Endodermal cell (in vitro differentiated cells): ENCODE measurements at regions not wholly inside any gene's neighbourhood (a gene's known extent, or its start where the extent isn't known, plus 50 kb on each side); places are given as distances from the start of the nearest gene placed in this dataset.

Experiments
- DNase-seq: peaks from one replicate; pipeline ENCODE4 v3.0.0-alpha.2; 2017
- H3K27ac ChIP-seq: 2 replicates; pipeline ENCODE4 v1.5.1; 2013; ENCODE audit warnings: mild to moderate bottlenecking, low read depth, low read length, moderate library complexity
- H3K27me3 ChIP-seq: 2 replicates; pipeline ENCODE4 v1.6.1; 2013; ENCODE audit warnings: mild to moderate bottlenecking, low read length, moderate library complexity; ENCODE audit not compliant: insufficient read depth, control insufficient read depth, poor library complexity, severe bottlenecking
- H3K36me3 ChIP-seq: 2 replicates; pipeline ENCODE4 v1.7.0; 2013; ENCODE audit warnings: mild to moderate bottlenecking, low read length, moderate library complexity; ENCODE audit not compliant: control insufficient read depth, insufficient read depth
- H3K4me1 ChIP-seq: one replicate; pipeline ENCODE4 v1.7.0; 2013; ENCODE audit warnings: low read length; ENCODE audit not compliant: control insufficient read depth, insufficient read depth
- H3K4me3 ChIP-seq: 2 replicates; pipeline ENCODE4 v1.5.1; 2013; ENCODE audit warnings: mild to moderate bottlenecking, low read length, moderate library complexity
- H3K9ac ChIP-seq: 2 replicates; pipeline ENCODE4 v1.6.1; 2013; ENCODE audit warnings: mild to moderate bottlenecking, low read length, moderate library complexity; ENCODE audit not compliant: poor library complexity, severe bottlenecking; ENCODE audit errors: extremely low read depth
- H3K9me3 ChIP-seq: 2 replicates; pipeline ENCODE4 v1.6.1; 2013; ENCODE audit warnings: mild to moderate bottlenecking, low read length, moderate library complexity; ENCODE audit not compliant: control insufficient read depth
- H3K27ac Mint-ChIP-seq: 2 replicates; pipeline ENCODE4 v1.8.0; 2020; ENCODE audit warnings: mixed read lengths
- H3K27me3 Mint-ChIP-seq: 2 replicates; pipeline ENCODE4 v1.8.0; 2021; ENCODE audit warnings: mild to moderate bottlenecking, mixed read lengths; ENCODE audit not compliant: insufficient read depth
- H3K36me3 Mint-ChIP-seq: 2 replicates; pipeline ENCODE4 v1.8.0; 2020; ENCODE audit warnings: low read depth, mixed read lengths
- H3K4me1 Mint-ChIP-seq: 2 replicates; pipeline ENCODE4 v1.8.0; 2020; ENCODE audit warnings: mixed read lengths
- H3K4me3 Mint-ChIP-seq: 2 replicates; pipeline ENCODE4 v1.8.0; 2020; ENCODE audit warnings: mild to moderate bottlenecking, moderate library complexity, mixed read lengths
- H3K9me3 Mint-ChIP-seq: 2 replicates; pipeline ENCODE4 v1.8.0; 2020; ENCODE audit warnings: mild to moderate bottlenecking, mixed read lengths
- CTCF ChIP-seq: fragments of 200-600 bp; sonication (generic); conservative IDR thresholded peaks from 2 replicates; pipeline ENCODE4 v1.5.0; 2021; ENCODE audit warnings: antibody characterized with exemption, mild to moderate bottlenecking
- WGBS, 2 experiments: methylation state at CpG; one replicate each; pipeline versions ENCODE4 v1.1.5 to v1.1.7; 2013; ENCODE audit warnings: missing lambda C conversion rate in 2 of 2, mixed read lengths in 1 of 2; ENCODE audit not compliant: insufficient coverage in 1 of 2, insufficient read length in 1 of 2; 5-methylcytosine and 5-hydroxymethylcytosine counted together

- H3K9me3 Mint-ChIP-seq: peaks cover 25% of the 10 kb centered on the region
Observed at GRCh38 chr4:128670513-128670912, 139.0 kb upstream of the JADE1 start.

GRCh38 chr4:128668566-128668965 is 140.9 kb upstream of the JADE1 start:
- no peaks in the 10 kb centered on the region for H3K4me1 ChIP-seq
- Mint-ChIP-seq H3K4me1 (no peaks in the 10 kb centered on the region), H3K9me3 (peaks cover 23% of the 10 kb centered on the region), H3K27ac (no peak overlapping the region), H3K27me3 (peaks cover 1% of the 10 kb centered on the region), H3K4me3 (no peak overlapping the region), H3K36me3 (peaks cover 6% of the 10 kb centered on the region)
- H3K4me3 ChIP-seq: no peak overlapping the region
- no peak for DNase-seq
- H3K9ac ChIP-seq: no peak overlapping the region
- no peaks in the 10 kb centered on the region for H3K27me3 ChIP-seq
- 94 to 97% methylated on average over 4 to 5 of the region's 5 CpGs for WGBS, 2 experiments
- no peak for TF ChIP-seq CTCF
- H3K36me3 ChIP-seq: no peaks in the 10 kb centered on the region
- peaks cover 9% of the 10 kb centered on the region for H3K9me3 ChIP-seq
- H3K27ac ChIP-seq: no peak overlapping the region

More at GRCh38 chr4:128670513-128670912, 139.0 kb upstream of the JADE1 start:
- Histone ChIP-seq H3K4me1 (peaks cover 3% of the 10 kb centered on the region), H3K27me3 (no peaks in the 10 kb centered on the region), H3K9me3 (peaks cover 9% of the 10 kb centered on the region), H3K4me3 (no peak overlapping the region), H3K36me3 (no peaks in the 10 kb centered on the region), H3K27ac (no peak overlapping the region), H3K9ac (no peak overlapping the region)
- peaks cover 6% of the 10 kb centered on the region for H3K36me3 Mint-ChIP-seq
- no peak for DNase-seq
- H3K27me3 Mint-ChIP-seq: peaks cover 1% of the 10 kb centered on the region
- TF ChIP-seq CTCF: no peak
- no peak overlapping the region for H3K4me3 Mint-ChIP-seq
- peaks cover 6% of the 10 kb centered on the region for H3K4me1 Mint-ChIP-seq
- WGBS, 2 experiments: 93 to 97% methylated on average over 4 of the region's 4 CpGs
- no peak overlapping the region for H3K27ac Mint-ChIP-seq

GRCh38 chr4:128665514-128665913 is 144.0 kb upstream of the JADE1 start:
- no peaks in the 10 kb centered on the region for H3K36me3 Mint-ChIP-seq
- Histone ChIP-seq H3K27me3 (no peaks in the 10 kb centered on the region), H3K9me3 (peaks cover 9% of the 10 kb centered on the region), H3K27ac (no peak overlapping the region), H3K4me1 (no peaks in the 10 kb centered on the region), H3K4me3 (no peak overlapping the region), H3K36me3 (no peaks in the 10 kb centered on the region), H3K9ac (no peak overlapping the region)
- peaks cover 4% of the 10 kb centered on the region for H3K4me1 Mint-ChIP-seq
- TF ChIP-seq CTCF: no peak
- peaks cover 1% of the 10 kb centered on the region for H3K27me3 Mint-ChIP-seq
- H3K9me3 Mint-ChIP-seq: peaks cover 14% of the 10 kb centered on the region
- H3K27ac Mint-ChIP-seq: no peak overlapping the region
- DNase-seq: no peak
- 100% methylated on average over 1 of the region's 2 CpGs; no CpG with 5 or more reads in 1 of the 2 experiments for WGBS, 2 experiments
- no peak overlapping the region for H3K4me3 Mint-ChIP-seq
